Calu3 (cell line): ENCODE measurements at regions not wholly inside any gene's neighbourhood (a gene's known extent, or its start where the extent isn't known, plus 50 kb on each side); places are given as distances from the start of the nearest gene placed in this dataset.

Experiments
- BruUV-seq: library from RNA; stranded (reverse); fragments of 400-500 nt; replicated peaks from 2 replicates; lab custom pipeline; 2021; lab: Mats Ljungman, UMichigan
- CTCF ChIA-PET: fragments of 300-600 bp; sonication (Branson Sonifier 250); formaldehyde crosslinking; loops from one replicate; lab custom pipeline; 2022; ENCODE audit warnings: antibody characterized with exemption; lab: Charles Lee
- DNase-seq: peaks from one replicate; pipeline ENCODE4 v3.0.0; 2022
- H3K27ac Mint-ChIP-seq: one replicate; pipeline ENCODE4 v1.8.0; 2022; ENCODE audit warnings: mixed read lengths; ENCODE audit not compliant: unreplicated experiment
- H3K27me3 Mint-ChIP-seq: one replicate; pipeline ENCODE4 v1.8.0; 2022; ENCODE audit warnings: mixed read lengths; ENCODE audit not compliant: unreplicated experiment
- H3K36me3 Mint-ChIP-seq: one replicate; pipeline ENCODE4 v1.8.0; 2022; ENCODE audit warnings: mild to moderate bottlenecking, moderate library complexity, mixed read lengths; ENCODE audit not compliant: insufficient read depth, unreplicated experiment
- H3K4me1 Mint-ChIP-seq: one replicate; pipeline ENCODE4 v1.8.0; 2022; ENCODE audit warnings: mild to moderate bottlenecking, low read depth, mixed read lengths; ENCODE audit not compliant: unreplicated experiment
- H3K4me3 Mint-ChIP-seq: one replicate; pipeline ENCODE4 v1.8.0; 2022; ENCODE audit warnings: mild to moderate bottlenecking, low read depth, moderate library complexity, mixed read lengths; ENCODE audit not compliant: unreplicated experiment
- H3K9me3 Mint-ChIP-seq: one replicate; pipeline ENCODE4 v1.8.0; 2022; ENCODE audit warnings: low read depth, mixed read lengths; ENCODE audit not compliant: unreplicated experiment
- intact Hi-C: fragments of 100-400 bp; cut with micrococcal nuclease; formaldehyde crosslinking; loops from one replicate; pipeline ENCODE4 v1.10.0; 2022; ENCODE audit not compliant: unreplicated experiment
- TF ChIP-seq, protein P1 (sequence below): fragments of 200-600 bp; IDR thresholded peaks from one replicate; pipeline ENCODE4 v1.8.0; 2022; ENCODE audit warnings: antibody characterized with exemption; ENCODE audit not compliant: unreplicated experiment

DNA sequence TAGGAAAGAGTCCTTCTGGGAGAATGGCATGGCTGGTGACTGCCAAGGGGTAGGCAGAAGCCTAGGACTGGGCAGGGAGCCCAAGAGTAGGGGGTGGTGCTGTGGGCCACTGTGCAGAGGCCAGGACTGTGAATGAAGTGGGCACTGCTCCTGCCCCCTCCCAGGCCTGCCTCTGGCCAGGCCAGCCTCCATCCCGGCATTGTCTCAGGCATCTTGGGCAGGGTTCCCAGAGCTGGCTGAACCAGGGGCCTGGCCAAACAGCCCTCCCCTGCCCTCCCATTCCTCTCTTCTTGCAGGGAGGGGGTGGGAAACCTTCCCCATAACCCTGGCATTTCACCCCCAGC is 81.6 kb downstream of the MRPL14 start:
- no TSS peak for BruUV-seq
- H3K27ac Mint-ChIP-seq = no peak overlapping the region
- no peak overlapping the region for H3K4me3 Mint-ChIP-seq
- no peaks in the 10 kb centered on the region for H3K27me3 Mint-ChIP-seq
- DNase-seq = no peak
- CTCF ChIA-PET = no interaction called here
- intact Hi-C loops = no loop called here
- H3K4me1 Mint-ChIP-seq = peaks cover 20% of the 10 kb centered on the region
- no peaks in the 10 kb centered on the region for H3K9me3 Mint-ChIP-seq
- TF ChIP-seq, protein P1, sequence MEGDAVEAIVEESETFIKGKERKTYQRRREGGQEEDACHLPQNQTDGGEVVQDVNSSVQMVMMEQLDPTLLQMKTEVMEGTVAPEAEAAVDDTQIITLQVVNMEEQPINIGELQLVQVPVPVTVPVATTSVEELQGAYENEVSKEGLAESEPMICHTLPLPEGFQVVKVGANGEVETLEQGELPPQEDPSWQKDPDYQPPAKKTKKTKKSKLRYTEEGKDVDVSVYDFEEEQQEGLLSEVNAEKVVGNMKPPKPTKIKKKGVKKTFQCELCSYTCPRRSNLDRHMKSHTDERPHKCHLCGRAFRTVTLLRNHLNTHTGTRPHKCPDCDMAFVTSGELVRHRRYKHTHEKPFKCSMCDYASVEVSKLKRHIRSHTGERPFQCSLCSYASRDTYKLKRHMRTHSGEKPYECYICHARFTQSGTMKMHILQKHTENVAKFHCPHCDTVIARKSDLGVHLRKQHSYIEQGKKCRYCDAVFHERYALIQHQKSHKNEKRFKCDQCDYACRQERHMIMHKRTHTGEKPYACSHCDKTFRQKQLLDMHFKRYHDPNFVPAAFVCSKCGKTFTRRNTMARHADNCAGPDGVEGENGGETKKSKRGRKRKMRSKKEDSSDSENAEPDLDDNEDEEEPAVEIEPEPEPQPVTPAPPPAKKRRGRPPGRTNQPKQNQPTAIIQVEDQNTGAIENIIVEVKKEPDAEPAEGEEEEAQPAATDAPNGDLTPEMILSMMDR = no peak
- H3K36me3 Mint-ChIP-seq = no peaks in the 10 kb centered on the region

- DNase-seq = no peak
- Mint-ChIP-seq H3K36me3 (no peaks in the 10 kb centered on the region), H3K27ac (no peak overlapping the region), H3K27me3 (no peaks in the 10 kb centered on the region), H3K9me3 (no peaks in the 10 kb centered on the region), H3K4me3 (no peak overlapping the region), H3K4me1 (peaks cover 22% of the 10 kb centered on the region)
- CTCF ChIA-PET = no interaction called here
- intact Hi-C loops = no loop called here
- no TSS peak for BruUV-seq
- TF ChIP-seq, protein P1 = no peak
Measured at GRCh38 chr6:44044940-44045671, 82.1 kb downstream of the MRPL14 start.

GRCh38 chr6:44044154-44044539 is 83.1 kb downstream of the MRPL14 start:
- TF ChIP-seq, protein P1 = no peak
- Mint-ChIP-seq H3K27me3 (no peaks in the 10 kb centered on the region), H3K4me3 (no peak overlapping the region), H3K4me1 (peaks cover 23% of the 10 kb centered on the region), H3K27ac (no peak overlapping the region), H3K9me3 (no peaks in the 10 kb centered on the region), H3K36me3 (no peaks in the 10 kb centered on the region)
- CTCF ChIA-PET = interaction anchor here (1.0 to 2.1 kb wide), 5 partner anchors 14 to 319 kb away, joined by 3 to 16 read pairs (median 4); no protein-coding TSS in a partner anchor
- BruUV-seq = no TSS peak
- DNase-seq = no peak
- intact Hi-C loops = no loop called here

DNA sequence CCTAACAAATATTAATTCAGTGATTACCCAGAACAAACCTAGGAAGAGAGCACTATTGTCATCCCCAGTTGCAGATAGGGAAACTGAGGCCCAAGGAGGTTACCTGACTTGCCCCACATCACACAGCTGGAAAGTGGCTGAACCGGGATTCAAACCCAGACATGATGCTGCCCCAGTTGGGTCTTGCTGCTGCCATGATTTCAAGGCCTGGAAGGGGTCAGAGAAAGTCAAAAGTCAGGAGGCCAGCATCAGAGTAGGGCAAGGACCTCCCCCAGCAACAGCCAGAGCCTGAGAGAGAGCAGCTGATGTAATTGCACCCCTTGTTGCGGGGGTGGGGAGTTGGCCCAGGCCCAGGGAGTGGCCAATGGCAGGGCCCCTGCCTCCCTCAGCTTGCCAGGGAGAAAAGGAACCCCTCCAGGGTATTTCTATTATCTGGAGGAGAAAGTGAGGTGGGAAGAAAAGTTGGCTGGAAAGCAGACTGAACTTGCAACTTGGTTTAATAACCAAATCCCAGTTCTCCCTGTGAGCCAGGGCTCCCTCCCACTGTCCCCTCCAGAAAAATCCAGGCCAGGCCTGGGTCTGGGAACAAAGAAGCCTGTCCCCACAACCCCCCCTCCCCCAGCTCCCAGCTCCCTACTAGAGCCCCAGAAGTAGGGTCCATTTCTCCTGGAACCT is 83.6 kb downstream of the MRPL14 start:
- intact Hi-C loops = no loop called here
- TF ChIP-seq, protein P1 = no peak
- peak; percentile 65 for DNase-seq
- no peaks in the 10 kb centered on the region for H3K27me3 Mint-ChIP-seq
- peak overlapping the region; percentile 60 for H3K27ac Mint-ChIP-seq
- peaks cover 23% of the 10 kb centered on the region for H3K4me1 Mint-ChIP-seq
- CTCF ChIA-PET = interaction anchor here (0.6 to 2.1 kb wide), 13 partner anchors 9 to 319 kb away, joined by 3 to 16 read pairs (median 4); partner anchors contain the start of gene VEGFA
- H3K36me3 Mint-ChIP-seq = no peaks in the 10 kb centered on the region
- H3K9me3 Mint-ChIP-seq = no peaks in the 10 kb centered on the region
- no peak overlapping the region for H3K4me3 Mint-ChIP-seq
- BruUV-seq = no TSS peak
